ENCODE measurements at regions not wholly inside any gene's neighbourhood (a gene's known extent, or its start where the extent isn't known, plus 50 kb on each side); places are given as distances from the start of the nearest gene placed in this dataset.

- no peak for TF ChIP-seq CTCF (IDR thresholded peaks at IDR 0.05)
- TF ChIP-seq POLR2A (IDR thresholded peaks at IDR 0.05), result no peak
Measured at GRCh38 chr7:81040496-81040895, 121.6 kb upstream of the SEMA3C start.

Data from thyroid gland (tissue), 4 donors.